Panc1 (cell line): ENCODE measurements at regions not wholly inside any gene's neighbourhood (a gene's known extent, or its start where the extent isn't known, plus 50 kb on each side); places are given as distances from the start of the nearest gene placed in this dataset.

ENCODE experiments used
- CTCF ChIP-seq: fragments of 450-650 bp; IDR thresholded peaks from 2 replicates; pipeline ENCODE4 v1.5.1; 2017; ENCODE audit warnings: mild to moderate bottlenecking
- POLR2AphosphoS5 ChIP-seq: IDR thresholded peaks from 2 replicates; pipeline ENCODE4 v1.6.1; 2012; ENCODE audit warnings: mild to moderate bottlenecking, low read depth, low read length, moderate library complexity
- SIN3A ChIP-seq: IDR thresholded peaks from 2 replicates; pipeline ENCODE4 v1.6.1; 2012; ENCODE audit warnings: low read depth, mild to moderate bottlenecking, low read length, moderate library complexity, borderline replicate concordance; ENCODE audit not compliant: insufficient read depth

- TF ChIP-seq SIN3A: no peak
- TF ChIP-seq POLR2AphosphoS5: no peak
- no peak for TF ChIP-seq CTCF
Measured at GRCh38 chr2:41576423-41576822, 471.4 kb upstream of the PKDCC start.
